HG03565 (cell line): ENCODE measurements at regions not wholly inside any gene's neighbourhood (a gene's known extent, or its start where the extent isn't known, plus 50 kb on each side); places are given as distances from the start of the nearest gene placed in this dataset.
"Not testable (repeated sequence)": the region's sequence is repeated elsewhere in the genome, so short reads cannot be mapped to it uniquely, and the experiment has no call there.

Experiments used
- ATAC-seq: cut with Tn5 transposase; IDR thresholded peaks from one replicate; pipeline ENCODE4 v1.9.1; 2021; ENCODE audit warnings: mild to moderate bottlenecking, moderate library complexity; ENCODE audit not compliant: unreplicated experiment

GRCh38 chr2:65969161-65969560 is 465.8 kb upstream of the MEIS1 start:
- ATAC-seq: no peak

GRCh38 chr2:65963303-65963702 is 471.6 kb upstream of the MEIS1 start:
- ATAC-seq: not testable (repeated sequence)

GRCh38 chr2:65960953-65961352 is 474.0 kb upstream of the MEIS1 start:
- ATAC-seq: no peak

GRCh38 chr2:65957886-65958285 is 477.0 kb upstream of the MEIS1 start:
- no peak for ATAC-seq

- no peak for ATAC-seq
Observed at GRCh38 chr2:65957454-65957853, 477.5 kb upstream of the MEIS1 start.

GRCh38 chr2:65955259-65955658 is 479.7 kb upstream of the MEIS1 start:
- ATAC-seq: no peak

- ATAC-seq: no peak
Observed at GRCh38 chr2:65952966-65953761, 481.8 kb upstream of the MEIS1 start.

- ATAC-seq: no peak
Observed at GRCh38 chr2:65944213-65944612, 490.7 kb upstream of the MEIS1 start.

GRCh38 chr2:65943099-65943786 is 491.7 kb upstream of the MEIS1 start:
- no peak for ATAC-seq

- ATAC-seq: no peak
Observed at GRCh38 chr2:65940856-65941255, 494.1 kb upstream of the MEIS1 start.

- no peak for ATAC-seq
Observed at GRCh38 chr2:65939687-65940086, 495.2 kb upstream of the MEIS1 start.

GRCh38 chr2:65937379-65938160 is 497.4 kb upstream of the MEIS1 start:
- ATAC-seq: no peak

- no peak for ATAC-seq
Observed at GRCh38 chr2:65934992-65935629, 499.8 kb upstream of the MEIS1 start.

- ATAC-seq: no peak
Observed at GRCh38 chr2:65932571-65932970, 500.2 kb upstream of the SPRED2 start.

- no peak for ATAC-seq
Observed at GRCh38 chr2:65931056-65931455, 498.7 kb upstream of the SPRED2 start.

- ATAC-seq: no peak
Observed at GRCh38 chr2:65930259-65930658, 497.9 kb upstream of the SPRED2 start.

- ATAC-seq: not testable (repeated sequence)
Observed at GRCh38 chr2:65929664-65930063, 497.3 kb upstream of the SPRED2 start.

GRCh38 chr2:65922794-65923193 is 490.4 kb upstream of the SPRED2 start:
- no peak for ATAC-seq

- ATAC-seq: peak; percentile 72
Observed at GRCh38 chr2:65922030-65922429, 489.6 kb upstream of the SPRED2 start.

GRCh38 chr2:65921116-65921515 is 488.7 kb upstream of the SPRED2 start:
- ATAC-seq: no peak

- no peak for ATAC-seq
Observed at GRCh38 chr2:65920659-65921058, 488.3 kb upstream of the SPRED2 start.
